NCI-H1417 (cell line): ENCODE measurements at regions not wholly inside any gene's neighbourhood (a gene's known extent, or its start where the extent isn't known, plus 50 kb on each side); places are given as distances from the start of the nearest gene placed in this dataset.
A peak's percentile ranks its signal among the peaks of the same experiment; 100 is the strongest.

ENCODE experiments used
- DNase-seq, 3 experiments: peaks; one replicate each; lab custom pipeline; 2025; lab: John Stamatoyannopoulos, UW

DNA sequence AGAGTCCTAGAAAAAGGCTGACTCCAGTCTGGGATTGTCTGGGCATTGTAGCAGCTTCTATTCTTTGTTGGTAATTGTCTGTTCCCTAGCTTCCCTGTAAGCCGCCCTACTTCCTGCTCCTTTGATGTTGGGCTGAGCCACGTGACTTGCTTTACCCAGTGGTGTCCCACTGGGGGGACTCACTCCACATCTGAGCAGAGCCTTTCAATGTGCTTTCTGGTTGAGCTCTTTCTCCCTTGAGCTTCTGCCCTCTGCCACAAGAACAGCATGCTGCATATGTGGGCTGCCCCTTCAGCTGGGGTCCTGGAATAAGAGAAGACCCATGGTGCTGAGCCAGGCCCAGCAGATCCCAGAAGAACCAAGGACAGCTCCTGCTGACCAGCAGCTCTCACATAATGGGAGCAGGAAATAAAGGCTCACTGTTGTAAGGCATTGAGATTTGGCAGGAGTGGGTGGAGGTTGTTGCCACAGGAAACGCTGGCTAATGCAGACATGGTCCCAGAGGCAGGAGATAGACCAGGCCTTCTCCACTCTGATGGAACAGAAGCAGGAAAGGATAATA, 276.3 kb upstream of the GJB5 start:
- DNase-seq = peak in 2 of 3 experiments; percentile 16 to 17

DNA sequence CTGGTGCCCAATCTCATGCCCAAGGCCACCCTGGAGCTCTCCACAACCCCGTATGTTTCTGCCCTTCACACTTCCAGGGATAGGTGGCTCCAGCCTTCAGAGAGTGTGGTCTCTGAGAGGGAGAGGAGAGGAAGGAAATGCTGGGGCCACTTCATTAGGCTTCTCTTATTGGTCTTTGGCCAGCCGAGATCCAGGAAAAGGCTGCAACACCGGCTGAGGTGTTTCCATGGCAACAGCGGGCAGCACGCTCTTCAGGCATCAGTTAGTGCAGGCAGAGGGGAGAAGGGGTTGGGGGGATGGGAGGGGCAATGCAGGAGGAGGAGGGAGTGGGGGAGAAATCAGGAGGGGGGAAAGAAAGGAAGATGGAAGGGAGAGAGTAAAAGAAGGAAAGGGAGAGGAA, 275.1 kb upstream of the GJB5 start:
- peak; percentile 40 to 93 (median 74) for DNase-seq

DNA sequence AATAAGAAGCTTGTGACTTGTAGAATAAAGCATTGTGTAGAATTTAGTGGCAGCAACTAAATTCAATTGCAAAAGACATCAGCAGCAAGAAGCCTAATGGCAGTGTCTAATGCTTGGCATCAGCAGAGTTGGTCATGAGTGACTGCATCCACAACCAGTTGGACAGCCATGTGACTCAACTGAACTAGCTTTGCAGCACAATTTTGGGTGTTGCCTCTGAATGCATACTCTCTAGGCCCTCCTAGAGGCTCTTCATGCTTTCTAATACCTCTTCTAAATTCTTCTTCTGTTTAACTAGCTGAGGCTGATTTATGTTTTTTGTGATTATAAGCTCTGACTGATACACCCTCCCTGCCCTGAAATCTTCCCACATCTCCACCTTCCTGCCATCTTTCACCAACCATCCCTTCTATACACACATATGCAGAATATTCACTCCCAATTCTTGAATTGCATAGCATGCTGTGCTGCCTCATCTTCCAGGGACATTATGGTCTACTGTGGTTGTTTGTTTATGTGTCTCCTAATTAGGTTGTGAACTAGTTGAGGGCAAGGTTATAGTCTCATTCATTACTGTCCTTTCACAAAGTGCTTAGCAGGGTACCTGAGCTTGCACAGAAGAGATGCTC, 266.7 kb upstream of the GJB5 start:
- no peak for DNase-seq

DNA sequence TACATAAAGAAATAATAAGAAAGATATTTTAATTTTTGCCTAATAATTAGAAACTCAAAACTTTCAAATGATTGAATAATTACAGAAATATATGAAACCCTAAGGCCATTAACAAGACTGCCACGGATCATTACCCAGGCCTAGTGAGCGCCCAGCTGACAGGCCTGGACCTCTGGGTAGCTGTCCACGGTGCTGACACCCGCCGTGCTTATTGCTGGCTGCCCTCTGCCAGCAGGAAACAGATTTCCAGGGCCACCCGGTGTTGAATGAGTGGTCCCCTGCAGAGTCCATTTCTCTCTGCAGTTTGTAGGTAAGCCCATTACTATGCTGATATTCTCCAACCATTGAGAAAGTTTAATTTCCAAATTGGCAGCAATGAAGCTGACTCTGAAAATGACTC, 254.4 kb upstream of the GJB5 start:
- peak in 2 of 3 experiments; percentile 8 to 59 for DNase-seq

DNA sequence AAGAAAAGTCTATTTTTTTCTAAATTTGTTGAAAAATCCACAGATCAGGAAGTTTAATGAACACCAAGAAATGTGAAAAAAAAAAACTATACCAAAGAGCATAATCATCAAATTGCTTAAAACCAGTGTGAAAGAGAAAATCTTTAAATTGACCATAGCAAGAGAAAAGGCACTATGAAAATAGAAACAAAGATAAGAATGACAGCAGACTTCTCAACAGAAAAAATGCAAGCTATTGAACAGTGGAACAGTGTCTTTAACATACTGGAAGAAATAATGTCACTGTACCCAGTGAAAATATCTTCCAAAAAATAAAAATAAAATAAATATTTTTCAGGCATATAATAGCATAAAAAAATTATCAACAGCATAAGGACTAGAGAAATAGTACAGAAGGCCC, 243.0 kb upstream of the GJB5 start:
- no peak for DNase-seq

DNA sequence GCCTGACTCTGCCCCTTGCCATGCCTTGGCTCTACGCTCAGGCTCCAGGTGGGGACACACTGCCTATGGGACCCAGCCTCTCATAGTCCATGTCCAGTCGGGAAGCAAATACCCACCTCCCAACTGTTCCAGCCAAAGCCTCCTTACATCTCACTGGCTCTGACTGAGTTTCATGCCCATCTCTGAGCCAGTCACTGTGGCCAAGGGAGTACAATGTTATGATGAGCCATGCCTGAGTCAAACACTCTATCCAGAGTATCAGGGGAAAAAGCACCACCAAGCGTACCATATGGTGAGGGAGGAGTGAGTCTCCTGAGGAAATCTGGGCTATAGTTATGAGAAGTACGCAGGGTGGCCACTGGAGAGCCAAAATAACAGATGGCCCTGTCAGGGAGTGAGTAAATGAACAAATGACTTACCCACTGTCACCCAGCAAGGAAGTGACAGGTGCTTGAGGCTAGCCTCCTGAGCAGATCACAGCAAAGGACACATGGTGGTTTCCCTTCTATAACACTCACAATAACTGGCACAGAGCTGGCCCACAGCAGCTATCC, 236.6 kb upstream of the GJB5 start:
- DNase-seq = no peak

DNA sequence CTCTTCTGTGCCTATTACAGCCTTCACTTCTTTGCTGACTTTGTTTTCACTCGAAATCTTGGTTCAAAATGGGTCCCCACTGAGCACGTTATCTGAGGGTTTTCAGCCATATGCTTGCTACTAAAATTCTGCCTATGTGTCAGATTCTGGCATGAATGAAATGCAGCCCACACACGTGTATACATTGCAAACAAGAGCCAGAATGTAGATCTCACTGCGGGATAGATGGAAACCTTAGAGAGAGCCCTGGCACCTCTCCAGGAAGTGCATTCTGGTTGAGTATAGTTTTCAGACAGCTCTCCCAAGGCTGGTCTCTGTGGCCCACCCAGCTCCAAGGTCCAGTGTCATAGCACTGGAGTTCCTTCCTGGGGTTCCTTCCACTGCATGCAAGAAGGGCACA, 234.7 kb upstream of the GJB5 start:
- DNase-seq = no peak

DNA sequence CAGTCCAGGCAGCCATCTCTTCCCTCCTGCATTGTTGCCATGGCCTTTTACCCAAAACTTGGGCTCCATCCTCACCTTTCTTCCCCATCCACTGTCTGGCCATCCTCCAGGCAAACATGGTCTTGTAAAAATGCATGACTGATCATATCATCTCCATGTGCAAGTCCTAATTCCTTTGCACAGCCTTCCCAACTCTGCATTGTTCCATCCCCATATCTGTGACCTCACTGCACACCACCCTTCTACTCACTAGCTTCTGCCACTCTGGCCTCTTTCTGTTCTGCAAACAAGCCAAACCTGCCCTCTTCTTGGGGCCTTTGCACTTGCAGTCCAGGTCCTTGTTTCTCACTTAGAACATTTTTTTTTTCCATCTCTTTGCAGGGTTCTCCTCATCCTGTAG, 230.1 kb upstream of the GJB5 start:
- DNase-seq = no peak

DNA sequence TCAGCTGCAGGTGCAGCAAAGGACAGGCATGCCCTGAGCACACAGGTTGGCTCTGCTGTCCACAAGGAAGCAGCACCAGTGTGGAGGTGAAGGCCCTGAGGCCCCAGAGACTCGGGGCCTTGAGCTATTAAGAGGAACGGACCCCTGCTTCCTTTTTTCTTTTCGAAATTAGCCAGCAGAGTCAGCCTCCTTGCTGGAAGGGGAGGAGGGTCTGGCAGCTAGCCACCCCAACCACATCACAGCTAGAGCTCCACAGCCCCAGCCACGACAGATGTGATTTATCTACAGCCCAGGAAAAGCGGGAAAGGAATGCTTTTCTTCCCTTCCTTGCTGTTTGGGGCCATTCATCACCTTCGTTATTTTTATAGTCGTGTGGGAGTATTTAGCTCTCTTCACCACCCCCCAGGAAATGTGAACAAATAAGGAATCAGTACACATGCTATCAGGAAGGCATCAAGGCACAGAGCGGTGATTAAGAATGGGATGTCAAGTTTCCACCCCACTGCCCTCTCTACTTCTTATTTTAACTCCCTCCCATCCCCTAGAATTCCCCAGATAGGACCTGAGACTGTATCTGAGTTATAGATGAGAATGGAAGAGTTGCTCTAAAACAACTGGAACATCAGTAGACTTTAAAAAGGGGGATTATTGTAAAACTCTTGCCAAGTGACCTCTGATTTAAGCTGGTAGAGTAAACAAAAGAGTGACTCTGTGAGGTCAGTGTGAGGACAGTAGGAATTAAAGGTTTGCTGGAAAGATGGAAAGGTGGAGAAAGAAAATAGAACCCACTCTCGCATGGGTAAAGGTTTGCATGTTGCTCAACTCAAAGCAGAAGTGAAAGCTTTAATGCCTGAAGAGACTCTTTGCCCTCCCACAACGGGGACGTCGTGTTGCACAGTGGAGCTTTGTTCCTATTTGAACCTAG, 224.7 kb upstream of the GJB5 start:
- peak in 1 of 3 experiments; percentile 26 for DNase-seq

DNA sequence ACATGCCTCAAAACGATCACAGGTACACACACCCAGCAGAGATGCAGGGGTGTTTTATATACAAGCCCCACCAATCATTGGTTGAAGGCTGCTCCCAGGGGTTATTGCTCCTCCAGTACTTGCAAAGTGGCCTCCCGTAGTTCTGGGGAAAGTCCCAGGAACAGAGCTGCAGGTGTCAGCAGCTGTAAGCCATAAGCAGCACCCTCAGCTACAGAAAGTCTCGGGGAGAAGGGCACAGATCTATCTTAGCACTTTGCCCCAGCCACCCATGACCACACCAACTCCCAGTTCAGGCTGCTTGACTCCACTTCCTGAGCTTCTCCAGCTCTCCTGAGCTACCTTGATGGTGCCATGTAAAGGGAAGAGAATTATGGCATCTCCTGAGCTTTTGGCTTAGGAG, 222.7 kb upstream of the GJB5 start:
- peak in 1 of 3 experiments; percentile 3 for DNase-seq

DNA sequence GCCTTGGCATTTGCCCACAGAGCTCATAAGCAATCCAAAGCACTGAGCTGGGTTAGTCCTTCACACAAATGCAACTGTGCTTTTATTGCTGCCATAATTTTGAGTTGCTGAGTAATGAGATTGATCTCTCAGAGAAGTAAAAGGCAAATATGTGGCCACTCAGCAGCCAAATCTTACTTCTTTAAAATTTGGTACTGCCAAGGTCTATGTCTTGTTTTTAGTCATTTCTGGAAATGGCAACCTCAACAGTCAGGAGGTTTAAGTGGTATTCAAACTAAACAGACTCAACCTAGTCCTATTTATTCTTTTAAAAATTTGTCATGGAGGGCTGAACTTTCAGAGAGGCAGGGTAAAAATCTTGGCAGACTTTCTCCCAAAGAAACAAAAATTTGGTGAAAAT, 216.4 kb upstream of the GJB5 start:
- DNase-seq = no peak

DNA sequence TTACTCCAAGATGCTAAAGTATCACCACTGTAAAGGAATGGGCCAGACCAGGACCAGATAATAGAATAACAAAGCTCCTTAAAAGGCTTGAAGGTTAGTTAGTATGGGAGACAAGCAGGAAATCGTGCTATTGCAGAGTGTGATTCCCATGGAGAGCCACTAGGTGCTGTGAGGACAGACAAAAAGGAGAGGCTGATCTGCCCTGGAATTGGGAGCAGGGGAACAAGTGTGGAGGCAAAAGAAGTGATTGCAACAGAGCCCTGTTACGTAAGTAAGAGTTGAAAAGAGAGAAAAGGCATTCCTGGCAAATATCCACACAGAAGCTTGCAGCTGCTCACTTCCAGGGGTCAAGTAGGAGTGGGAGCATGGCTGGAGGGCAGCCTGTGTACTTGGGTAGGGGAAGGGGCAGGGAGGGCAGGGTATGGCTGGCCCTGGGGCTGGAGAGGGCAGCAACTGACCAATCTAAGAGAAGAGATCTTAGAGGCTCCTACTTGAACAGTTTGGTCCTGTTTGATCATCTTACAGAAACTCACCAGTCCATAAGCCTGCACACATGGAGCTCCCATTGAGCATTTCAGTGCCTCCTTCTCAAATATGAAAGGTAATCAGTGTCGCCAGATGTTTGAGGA, 207.7 kb upstream of the GJB5 start:
- no peak for DNase-seq

DNA sequence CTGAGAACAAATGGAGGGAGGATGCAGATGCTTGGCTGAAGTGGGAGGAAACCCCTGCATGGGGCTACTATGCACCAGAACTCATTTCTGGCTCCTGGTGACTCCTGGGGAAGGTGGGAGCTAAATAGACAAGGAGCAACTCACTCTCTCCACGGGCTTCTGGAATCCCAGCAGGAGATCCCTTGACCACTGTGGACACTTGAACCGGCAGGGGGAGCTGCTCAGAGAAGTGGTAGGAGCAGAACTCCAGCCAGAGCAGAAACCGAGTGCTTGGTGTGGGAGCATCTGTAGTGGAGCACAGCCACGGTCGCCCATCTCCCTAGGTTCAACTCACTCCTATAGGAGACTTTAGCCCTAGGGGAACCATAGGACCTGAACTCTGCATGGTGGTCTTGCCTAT, 205.6 kb upstream of the GJB5 start:
- no peak for DNase-seq

DNA sequence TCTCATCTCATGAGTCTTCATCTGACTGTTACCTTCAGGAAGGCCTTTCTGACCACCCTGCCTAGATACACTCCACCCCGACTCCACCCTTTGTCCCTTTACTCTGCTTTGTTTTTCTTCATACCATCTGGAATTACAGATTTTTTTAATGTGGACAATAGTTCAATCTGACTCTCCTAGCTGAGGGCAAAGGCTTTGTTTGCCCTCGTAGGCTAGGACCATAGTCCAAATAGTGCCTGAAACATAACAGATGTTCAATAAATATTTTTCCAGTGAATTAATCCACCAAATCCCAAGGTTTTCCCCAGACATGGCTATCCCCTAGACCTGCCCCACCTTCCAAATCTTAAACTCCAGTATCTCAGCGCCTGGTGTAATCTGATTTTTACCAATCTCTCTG, 176.5 kb upstream of the GJB5 start:
- no peak for DNase-seq

DNA sequence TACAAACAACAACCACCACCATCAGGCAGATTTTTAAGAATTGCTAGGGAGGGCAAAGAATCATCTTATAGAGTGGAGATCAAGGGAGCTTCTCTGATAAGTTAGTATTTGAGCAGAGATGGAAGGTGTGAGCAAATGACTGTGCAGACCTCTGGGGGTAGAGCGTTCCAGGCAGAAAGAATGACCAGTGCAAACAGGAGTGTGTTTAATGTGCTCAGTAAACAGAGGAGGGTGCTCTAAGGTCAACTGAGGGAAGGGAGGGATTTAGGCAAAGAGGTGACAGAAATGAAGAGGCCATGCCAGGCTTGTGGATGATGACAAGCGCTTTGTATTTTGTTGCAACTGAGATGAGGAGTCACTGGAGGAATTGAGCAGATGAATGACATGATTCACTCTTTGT, 172.5 kb upstream of the GJB5 start:
- no peak for DNase-seq

DNA sequence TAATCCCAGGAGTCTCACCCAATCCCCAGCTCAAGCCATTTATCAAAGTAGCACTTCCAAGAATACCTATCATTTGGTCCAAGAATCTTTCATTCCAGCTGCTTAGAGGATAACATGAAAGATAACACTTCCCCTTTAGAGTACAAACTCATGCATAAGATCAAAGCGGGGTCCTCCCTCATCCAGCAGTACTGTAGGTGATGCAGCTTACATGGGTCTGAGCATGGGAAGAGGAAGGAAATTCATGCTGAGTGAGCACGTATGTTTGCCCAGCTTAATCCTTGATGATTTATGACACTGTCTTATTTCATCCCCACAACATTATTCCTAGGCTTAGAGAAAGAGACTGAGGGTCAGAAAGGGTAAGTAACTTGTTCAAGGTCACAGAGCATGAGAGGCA, 167.1 kb upstream of the GJB5 start:
- peak in 2 of 3 experiments; percentile 33 to 57 for DNase-seq

DNA sequence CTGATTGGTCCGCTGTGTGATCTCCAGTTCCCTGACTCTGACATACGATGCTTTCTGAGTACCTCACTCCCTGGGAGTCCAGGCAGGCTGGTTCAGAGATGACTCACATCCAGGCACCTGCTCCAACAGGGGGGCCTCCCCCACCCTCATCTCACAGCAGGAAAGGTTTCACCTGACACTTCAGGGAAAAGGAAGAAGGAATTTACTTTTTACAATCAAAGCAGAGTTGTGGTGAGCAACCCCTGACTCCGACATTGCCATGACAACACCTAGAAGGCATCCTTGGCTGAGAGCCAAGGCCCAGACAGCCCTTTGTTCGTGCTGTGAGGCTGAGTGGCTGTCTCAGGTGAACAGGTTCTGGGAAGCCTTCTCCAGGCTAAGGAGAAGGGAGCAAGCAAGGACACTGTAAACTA, 164.6 kb upstream of the GJB5 start:
- peak; percentile 92 to 99 (median 98) for DNase-seq

DNA sequence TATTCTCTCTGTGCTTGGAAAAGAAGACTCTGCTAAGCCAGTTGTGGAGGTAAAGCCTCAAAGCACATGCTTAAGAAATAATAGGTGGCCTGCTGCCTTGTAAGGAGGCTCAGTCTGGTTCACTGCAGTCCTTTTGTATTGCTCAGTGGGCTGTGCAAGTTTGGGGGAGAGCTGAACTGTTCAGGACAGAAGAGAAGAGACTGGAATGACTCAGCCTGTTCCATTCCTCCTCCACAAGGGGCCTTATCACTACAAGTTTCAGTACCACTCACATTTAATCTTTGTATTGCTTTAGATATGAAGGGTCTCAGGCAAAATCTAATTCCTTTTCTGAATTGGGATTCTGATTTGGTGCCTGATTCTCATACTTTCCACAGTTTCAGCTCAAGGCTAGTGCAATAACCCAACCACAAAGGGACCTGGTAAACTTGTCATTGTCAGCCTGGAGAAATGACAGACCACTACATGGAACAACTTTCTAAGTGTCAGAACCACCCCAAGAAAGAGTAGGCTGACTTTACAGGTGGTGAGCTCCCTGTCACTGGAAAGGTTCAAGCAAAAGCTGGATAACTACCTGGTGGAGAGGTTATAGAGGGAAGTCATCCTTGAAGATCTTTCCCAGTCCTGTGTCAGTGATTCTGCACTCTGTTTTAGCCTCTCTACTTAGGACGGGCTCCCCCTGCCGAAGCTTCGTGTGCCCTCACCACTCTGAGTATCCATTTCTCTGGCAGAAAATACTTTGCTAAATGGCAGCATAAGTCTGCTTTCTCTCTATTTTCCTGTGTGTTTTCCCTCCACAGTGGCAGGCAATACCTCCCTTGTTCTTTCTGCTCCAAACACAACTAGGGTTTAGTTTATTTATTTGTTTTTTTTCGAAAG, 162.9 kb upstream of the GJB5 start:
- DNase-seq = no peak

DNA sequence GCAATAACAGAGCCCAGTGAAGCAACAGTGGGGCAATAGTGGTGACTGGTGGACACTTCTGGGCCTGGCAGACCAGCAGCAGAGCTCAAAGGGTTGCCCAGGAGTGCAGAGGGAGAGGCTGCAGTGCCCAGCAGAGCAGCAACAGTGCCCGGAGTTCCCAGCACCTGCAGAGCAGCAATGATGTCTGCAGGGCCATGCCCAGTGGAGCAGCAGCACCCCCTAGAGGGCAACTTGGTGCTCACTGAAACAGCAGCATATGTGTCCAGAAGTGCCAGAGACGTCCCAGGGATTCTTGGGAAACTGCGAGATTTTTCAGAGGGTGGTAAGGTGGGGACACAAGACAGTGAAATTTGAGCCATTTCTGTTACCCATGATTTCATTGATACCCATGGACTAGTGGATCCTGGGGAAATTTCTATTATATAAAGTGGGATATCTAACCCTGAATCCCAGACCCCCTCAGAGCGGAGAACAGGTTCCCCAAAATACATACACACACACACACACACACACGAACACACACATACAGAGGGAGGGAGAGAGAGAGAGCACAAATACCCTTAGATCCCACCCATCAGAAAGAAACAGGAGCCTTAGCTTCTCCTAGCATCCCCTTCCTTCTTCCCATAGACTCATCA, 156.9 kb upstream of the GJB5 start:
- DNase-seq = peak; percentile 73 to 90 (median 87)

DNA sequence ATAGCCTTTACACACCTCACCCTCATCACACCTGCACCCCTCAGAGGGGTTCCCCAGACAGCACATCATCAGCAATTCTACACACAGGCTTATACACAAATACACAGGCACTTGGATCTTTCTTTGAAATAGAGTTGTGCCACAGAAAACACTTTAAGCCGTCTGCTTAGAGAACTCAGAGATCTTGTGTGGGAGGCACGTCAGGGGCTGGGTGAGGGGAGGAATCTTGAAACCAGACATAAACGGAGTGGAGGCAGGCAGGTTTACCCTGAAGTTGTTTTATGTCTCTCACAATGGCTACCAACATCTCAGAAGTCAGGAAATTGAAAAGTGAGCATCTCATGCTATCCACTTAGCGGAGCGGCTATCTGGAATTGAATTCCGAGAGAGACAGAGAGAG, 151.9 kb upstream of the GJB5 start:
- DNase-seq = no peak

DNA sequence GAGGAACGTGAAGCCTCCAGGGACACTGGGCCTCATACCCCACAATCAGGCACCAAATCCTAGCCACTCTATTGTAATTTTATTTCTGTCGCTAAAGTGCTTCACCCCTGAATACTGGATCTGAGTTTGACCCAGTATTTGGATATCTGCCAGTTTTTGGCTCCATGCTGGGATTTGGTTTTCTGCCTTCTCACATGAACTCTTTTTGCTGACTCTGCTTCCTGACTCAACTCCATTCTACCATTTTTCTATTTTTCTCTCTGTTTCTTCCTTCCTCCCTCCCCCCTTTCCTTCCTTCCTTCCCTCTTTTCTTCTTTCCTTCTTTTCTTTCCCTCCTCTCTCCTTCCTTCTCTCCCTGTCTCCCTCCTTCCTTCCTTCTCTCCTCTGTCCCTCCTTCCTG, 151.3 kb upstream of the GJB5 start:
- peak in 1 of 3 experiments; percentile 29 for DNase-seq
